NT2/D1 (cell line): ENCODE measurements at regions not wholly inside any gene's neighbourhood (a gene's known extent, or its start where the extent isn't known, plus 50 kb on each side); places are given as distances from the start of the nearest gene placed in this dataset.

Experiments used
- SUZ12 ChIP-seq: IDR thresholded peaks from 2 replicates; pipeline ENCODE4 v1.6.1; 2011; ENCODE audit not compliant: insufficient read length, insufficient read depth; ENCODE audit errors: extremely low read depth
- YY1 ChIP-seq: IDR thresholded peaks from 2 replicates; pipeline ENCODE4 v1.6.1; 2011; ENCODE audit not compliant: insufficient read length, insufficient read depth
- ZNF274 ChIP-seq: IDR thresholded peaks from 2 replicates; pipeline ENCODE4 v1.6.1; 2011; ENCODE audit warnings: mild to moderate bottlenecking, low read depth, low read length

GRCh38 chr9:95666096-95666784 lies 149.5 kb upstream of the PTCH1 start:
- no peak for TF ChIP-seq ZNF274
- no peak for TF ChIP-seq SUZ12
- TF ChIP-seq YY1, result no peak
